ENCODE measurements at regions not wholly inside any gene's neighbourhood (a gene's known extent, or its start where the extent isn't known, plus 50 kb on each side); places are given as distances from the start of the nearest gene placed in this dataset.
"Not testable (repeated sequence)": the region's sequence is repeated elsewhere in the genome, so short reads cannot be mapped to it uniquely, and the experiment has no call there.

DNA sequence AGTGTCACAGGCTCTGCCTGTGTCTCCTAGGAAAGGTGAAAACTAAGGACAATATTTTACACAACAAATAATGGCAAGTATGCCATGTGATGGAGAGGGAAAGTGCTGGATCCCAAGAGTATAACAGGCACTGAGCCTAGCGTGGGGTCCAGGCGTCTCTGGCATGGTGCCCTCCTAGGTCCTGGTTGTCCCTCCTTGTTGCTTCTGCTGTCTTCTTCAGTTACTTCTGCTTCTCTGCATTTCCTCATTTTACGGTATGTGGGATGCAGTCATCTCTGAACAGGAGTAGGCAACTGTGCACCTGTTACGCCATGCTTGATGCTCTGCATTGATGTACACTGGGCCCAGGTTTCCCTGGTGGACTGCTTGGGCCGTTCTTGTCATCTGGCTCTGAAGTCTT lies 1480.8 kb downstream of the FOXD4L5 start:
- not testable (repeated sequence) for H3K27me3 Mint-ChIP-seq (ENCODE audit: low read depth); H3K4ac ChIP-seq (ENCODE audit: low read depth, low read length); H3K4me1 ChIP-seq (ENCODE audit: insufficient read depth, low read length); H2BK12ac ChIP-seq (ENCODE audit: insufficient read length, low read depth, low read length); H4K91ac ChIP-seq (ENCODE audit: insufficient read length, low read depth, low read length); H2AK5ac ChIP-seq (ENCODE audit: insufficient read length, low read length); H3K9ac ChIP-seq (ENCODE audit: extremely low read depth, insufficient read length, low read length); H3K18ac ChIP-seq (ENCODE audit: insufficient read length, low read depth, low read length); H3K4me2 ChIP-seq (ENCODE audit: insufficient read depth, insufficient read length, low read length); H3K14ac ChIP-seq (ENCODE audit: insufficient read depth, low read length); H3K27me3 ChIP-seq (ENCODE audit: insufficient read depth, low read length); H3K4me3 Mint-ChIP-seq; H2BK5ac ChIP-seq (ENCODE audit: insufficient read length, low read length); H3K23ac ChIP-seq (ENCODE audit: insufficient read length, low read depth, low read length); H3K4me1 Mint-ChIP-seq; H3K56ac ChIP-seq (ENCODE audit: insufficient read length, low read depth, low read length); H3K79me1 ChIP-seq (ENCODE audit: insufficient read depth, low read depth, low read length, poor library complexity, severe bottlenecking); H4K5ac ChIP-seq (ENCODE audit: insufficient read length, low read depth, low read length); H3K27ac Mint-ChIP-seq; H4K20me1 ChIP-seq (ENCODE audit: control insufficient read depth, insufficient read depth, insufficient read length); H2BK20ac ChIP-seq (ENCODE audit: low read depth, low read length, poor library complexity, severe bottlenecking); H2BK15ac ChIP-seq (ENCODE audit: low read depth, low read length); H2AFZ ChIP-seq (ENCODE audit: low read length); H2BK120ac ChIP-seq (ENCODE audit: low read depth, low read length, poor library complexity, severe bottlenecking); DNase-seq; H3K23me2 ChIP-seq (ENCODE audit: insufficient read length, low read depth, low read length, poor library complexity, severe bottlenecking); H3K27ac ChIP-seq (ENCODE audit: insufficient read length, low read depth, low read length); H3K79me2 ChIP-seq (ENCODE audit: insufficient read depth, low read length); H4K8ac ChIP-seq (replicated peaks; ENCODE audit: insufficient read length, low read depth, low read length); H3T11ph ChIP-seq (ENCODE audit: low read length)
- no CpG with 5 or more reads among the region's 5 CpGs for WGBS (ENCODE audit: extremely low coverage, insufficient read length, low lambda C conversion rate)
- peaks cover 4 to 20% (median 6%) of the 10 kb centered on the region in 3 experiments; a peak in 5 of 7 replicates for H3K36me3 Mint-ChIP-seq (ENCODE audit: insufficient read depth in 1 of 3, low read depth in 3 of 3)
- H3K9me3 Mint-ChIP-seq, result peaks cover 70 to 71% of the 10 kb centered on the region in 2 experiments
- H3K9me3 ChIP-seq (ENCODE audit: control insufficient read depth, low read depth, low read length), result peaks cover 26% of the 10 kb centered on the region

- H3K4ac ChIP-seq (ENCODE audit: low read depth, low read length); H3K4me1 ChIP-seq (ENCODE audit: insufficient read depth, low read length); H2BK15ac ChIP-seq (ENCODE audit: low read depth, low read length); H3K79me1 ChIP-seq (ENCODE audit: insufficient read depth, low read depth, low read length, poor library complexity, severe bottlenecking); H2BK120ac ChIP-seq (ENCODE audit: low read depth, low read length, poor library complexity, severe bottlenecking); H4K8ac ChIP-seq (replicated peaks; ENCODE audit: insufficient read length, low read depth, low read length); H2BK20ac ChIP-seq (ENCODE audit: low read depth, low read length, poor library complexity, severe bottlenecking); H2BK5ac ChIP-seq (ENCODE audit: insufficient read length, low read length); H4K20me1 ChIP-seq (ENCODE audit: control insufficient read depth, insufficient read depth, insufficient read length); H3K23me2 ChIP-seq (ENCODE audit: insufficient read length, low read depth, low read length, poor library complexity, severe bottlenecking); H3T11ph ChIP-seq (ENCODE audit: low read length); H3K4me3 Mint-ChIP-seq; H3K14ac ChIP-seq (ENCODE audit: insufficient read depth, low read length); H3K27me3 Mint-ChIP-seq (ENCODE audit: low read depth); H3K4me2 ChIP-seq (ENCODE audit: insufficient read depth, insufficient read length, low read length); DNase-seq; H3K27ac ChIP-seq (ENCODE audit: insufficient read length, low read depth, low read length); H2AK5ac ChIP-seq (ENCODE audit: insufficient read length, low read length); H4K5ac ChIP-seq (ENCODE audit: insufficient read length, low read depth, low read length); H3K9ac ChIP-seq (ENCODE audit: extremely low read depth, insufficient read length, low read length); H4K91ac ChIP-seq (ENCODE audit: insufficient read length, low read depth, low read length); H3K79me2 ChIP-seq (ENCODE audit: insufficient read depth, low read length); H3K4me1 Mint-ChIP-seq; H3K18ac ChIP-seq (ENCODE audit: insufficient read length, low read depth, low read length); H3K9me3 ChIP-seq (ENCODE audit: control insufficient read depth, low read depth, low read length); H2BK12ac ChIP-seq (ENCODE audit: insufficient read length, low read depth, low read length); H3K23ac ChIP-seq (ENCODE audit: insufficient read length, low read depth, low read length); H3K56ac ChIP-seq (ENCODE audit: insufficient read length, low read depth, low read length); H2AFZ ChIP-seq (ENCODE audit: low read length); H3K27ac Mint-ChIP-seq; H3K27me3 ChIP-seq (ENCODE audit: insufficient read depth, low read length): not testable (repeated sequence)
- no CpG with 5 or more reads among the region's 8 CpGs for WGBS (ENCODE audit: extremely low coverage, insufficient read length, low lambda C conversion rate)
- Mint-ChIP-seq H3K9me3 (peaks cover 76 to 77% of the 10 kb centered on the region in 2 experiments), H3K36me3 (ENCODE audit: insufficient read depth in 1 of 3, low read depth in 3 of 3) (peaks cover 5 to 31% (median 13%) of the 10 kb centered on the region in 3 experiments; a peak in 6 of 7 replicates)
Measured at GRCh38 chr9:63794081-63794685, 1490.8 kb downstream of the FOXD4L5 start.
